PC-9 (cell line): ENCODE measurements at regions not wholly inside any gene's neighbourhood (a gene's known extent, or its start where the extent isn't known, plus 50 kb on each side); places are given as distances from the start of the nearest gene placed in this dataset.

Source experiments
- CTCF ChIP-seq: fragments of 200-600 bp; sonication (generic); conservative IDR thresholded peaks from 2 replicates; pipeline ENCODE4 v1.6.1; 2017; ENCODE audit warnings: mixed run types, antibody characterized with exemption, mild to moderate bottlenecking, moderate library complexity
- EZH2 ChIP-seq: fragments of 200-600 bp; sonication (generic); IDR thresholded peaks from 2 replicates; pipeline ENCODE4 v1.8.0; 2017; ENCODE audit warnings: antibody characterized with exemption, low read depth

- TF ChIP-seq CTCF (no peak), EZH2 (no peak)
Measured at GRCh38 chr18:9049495-9049809, 53.0 kb upstream of the NDUFV2 start.
